ENCODE measurements at regions not wholly inside any gene's neighbourhood (a gene's known extent, or its start where the extent isn't known, plus 50 kb on each side); places are given as distances from the start of the nearest gene placed in this dataset.

DNA sequence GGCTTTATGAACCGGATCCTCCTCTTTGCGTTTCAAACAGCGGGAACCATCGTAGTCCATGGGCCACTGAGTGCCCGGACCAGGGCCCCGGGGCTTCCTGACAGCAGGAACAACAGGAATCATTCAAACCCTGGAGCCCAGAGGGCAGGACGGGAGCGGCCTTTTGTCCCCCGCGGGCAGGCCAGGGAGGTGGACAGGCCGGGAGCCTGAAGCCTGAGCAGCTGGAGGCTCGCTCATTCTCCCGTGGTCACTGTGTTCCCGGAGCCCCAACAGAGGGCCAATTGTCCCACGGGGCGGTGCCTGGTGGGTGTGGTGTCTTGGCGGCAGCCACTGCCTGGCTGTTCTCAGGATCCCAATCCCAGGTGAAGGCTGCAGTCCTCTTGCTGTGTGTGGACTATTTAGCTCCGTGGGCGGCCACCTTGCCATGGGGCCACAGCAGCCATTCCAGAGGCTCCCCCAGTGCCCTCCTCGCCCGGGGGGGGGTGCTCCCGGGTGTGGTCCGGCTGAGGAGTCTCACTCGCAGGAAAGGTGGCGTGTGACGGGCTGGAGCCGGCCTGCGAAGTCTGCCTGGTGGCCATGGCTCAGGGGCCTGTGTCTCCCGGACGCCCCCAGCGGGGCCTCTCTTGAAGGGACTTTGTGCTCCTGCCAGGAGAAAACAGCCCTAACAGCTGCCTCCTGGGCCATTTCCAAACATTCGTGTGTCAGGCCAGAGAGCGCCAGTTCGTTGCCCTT lies 77.2 kb upstream of the BHLHE23 start:
- TF ChIP-seq EP300 (IDR thresholded peaks at IDR 0.05; ENCODE audit: low read depth) (no peak), POLR2AphosphoS5 (IDR thresholded peaks at IDR 0.05) (no peak), POLR2A (IDR thresholded peaks at IDR 0.05) (no peak)
- TF ChIP-seq, protein P1, sequence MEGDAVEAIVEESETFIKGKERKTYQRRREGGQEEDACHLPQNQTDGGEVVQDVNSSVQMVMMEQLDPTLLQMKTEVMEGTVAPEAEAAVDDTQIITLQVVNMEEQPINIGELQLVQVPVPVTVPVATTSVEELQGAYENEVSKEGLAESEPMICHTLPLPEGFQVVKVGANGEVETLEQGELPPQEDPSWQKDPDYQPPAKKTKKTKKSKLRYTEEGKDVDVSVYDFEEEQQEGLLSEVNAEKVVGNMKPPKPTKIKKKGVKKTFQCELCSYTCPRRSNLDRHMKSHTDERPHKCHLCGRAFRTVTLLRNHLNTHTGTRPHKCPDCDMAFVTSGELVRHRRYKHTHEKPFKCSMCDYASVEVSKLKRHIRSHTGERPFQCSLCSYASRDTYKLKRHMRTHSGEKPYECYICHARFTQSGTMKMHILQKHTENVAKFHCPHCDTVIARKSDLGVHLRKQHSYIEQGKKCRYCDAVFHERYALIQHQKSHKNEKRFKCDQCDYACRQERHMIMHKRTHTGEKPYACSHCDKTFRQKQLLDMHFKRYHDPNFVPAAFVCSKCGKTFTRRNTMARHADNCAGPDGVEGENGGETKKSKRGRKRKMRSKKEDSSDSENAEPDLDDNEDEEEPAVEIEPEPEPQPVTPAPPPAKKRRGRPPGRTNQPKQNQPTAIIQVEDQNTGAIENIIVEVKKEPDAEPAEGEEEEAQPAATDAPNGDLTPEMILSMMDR (IDR thresholded peaks at IDR 0.05) = no peak
- intact Hi-C loops (cut with DNase I; ENCODE audit: low total_unique reads) = no loop called here
- Histone ChIP-seq H3K27ac (no peak overlapping the region), H3K4me3 (no peak overlapping the region), H3K4me1 (no peaks in the 10 kb centered on the region), H3K9me3 (no peaks in the 10 kb centered on the region), H3K27me3 (peaks cover 49% of the 10 kb centered on the region), H3K36me3 (no peaks in the 10 kb centered on the region)
- no peak for DNase-seq
- WGBS, 2 donors (ENCODE audit: low coverage in 1 of 2) = 58% methylated on average over 34 of the region's 34 CpGs; no CpG with 5 or more reads in 1 of the 2 donors
- in situ Hi-C loops (cut with MboI; ENCODE audit: low pct_ligation_motif_present in 1 of 4, low pct_unique_long_range_greater_than_20kb in 1 of 4, low sequenced_read_pairs in 3 of 4) = no loop called here

DNA sequence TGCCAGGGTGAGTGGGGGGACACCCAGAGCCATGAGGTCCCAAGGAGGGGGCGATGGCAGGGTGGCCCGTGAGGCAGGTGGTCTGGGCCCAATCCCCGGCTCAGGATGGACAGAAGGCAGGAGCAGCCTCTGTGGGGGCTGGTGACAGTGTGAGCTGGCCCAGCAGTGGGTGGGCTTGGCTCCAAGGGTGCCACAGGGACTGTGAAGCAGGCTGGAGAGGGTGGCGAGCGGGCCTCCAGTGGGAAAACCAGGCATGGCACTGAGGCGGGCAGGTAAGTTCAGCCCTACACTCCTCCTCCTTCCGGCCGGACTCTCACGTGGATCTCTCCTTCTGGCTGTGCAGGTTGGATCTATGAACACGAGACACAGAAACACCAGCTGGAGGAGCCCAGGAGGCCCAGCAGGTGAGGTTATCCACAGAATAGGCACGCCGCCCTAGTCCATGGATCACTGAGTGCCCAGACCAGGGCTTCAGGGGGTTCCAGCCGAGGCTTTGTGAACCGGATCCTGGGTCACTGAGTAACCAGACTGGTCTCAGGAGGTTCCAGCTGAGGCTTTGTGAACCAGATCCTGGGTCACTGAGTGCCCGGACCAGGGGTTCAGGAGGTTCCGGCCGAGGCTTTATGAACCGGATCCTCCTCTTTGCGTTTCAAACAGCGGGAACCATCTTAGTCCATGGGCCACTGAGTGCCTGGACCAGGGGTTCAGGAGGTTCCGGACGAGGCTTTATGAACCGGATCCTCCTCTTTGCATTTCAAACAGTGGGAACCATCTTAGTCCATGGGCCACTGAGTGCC lies 76.4 kb upstream of the BHLHE23 start:
- DNase-seq = no peak
- in situ Hi-C loops (cut with MboI; ENCODE audit: low pct_ligation_motif_present in 1 of 4, low pct_unique_long_range_greater_than_20kb in 1 of 4, low sequenced_read_pairs in 3 of 4) = no loop called here
- WGBS, 2 donors (ENCODE audit: low coverage in 1 of 2) = 78% methylated on average over 22 of the region's 23 CpGs; no CpG with 5 or more reads in 1 of the 2 donors
- TF ChIP-seq EP300 (IDR thresholded peaks at IDR 0.05; ENCODE audit: low read depth) = no peak
- TF ChIP-seq POLR2A (IDR thresholded peaks at IDR 0.05) = no peak
- TF ChIP-seq, protein P1 (IDR thresholded peaks at IDR 0.05) = no peak
- no peak for TF ChIP-seq POLR2AphosphoS5 (IDR thresholded peaks at IDR 0.05)
- intact Hi-C loops (cut with DNase I; ENCODE audit: low total_unique reads) = no loop called here
- Histone ChIP-seq H3K27me3 (peaks cover 46% of the 10 kb centered on the region), H3K36me3 (no peaks in the 10 kb centered on the region), H3K27ac (no peak overlapping the region), H3K4me1 (no peaks in the 10 kb centered on the region), H3K4me3 (no peak overlapping the region), H3K9me3 (peaks cover 4 to 6% of the 10 kb centered on the region in 2 donors)

DNA sequence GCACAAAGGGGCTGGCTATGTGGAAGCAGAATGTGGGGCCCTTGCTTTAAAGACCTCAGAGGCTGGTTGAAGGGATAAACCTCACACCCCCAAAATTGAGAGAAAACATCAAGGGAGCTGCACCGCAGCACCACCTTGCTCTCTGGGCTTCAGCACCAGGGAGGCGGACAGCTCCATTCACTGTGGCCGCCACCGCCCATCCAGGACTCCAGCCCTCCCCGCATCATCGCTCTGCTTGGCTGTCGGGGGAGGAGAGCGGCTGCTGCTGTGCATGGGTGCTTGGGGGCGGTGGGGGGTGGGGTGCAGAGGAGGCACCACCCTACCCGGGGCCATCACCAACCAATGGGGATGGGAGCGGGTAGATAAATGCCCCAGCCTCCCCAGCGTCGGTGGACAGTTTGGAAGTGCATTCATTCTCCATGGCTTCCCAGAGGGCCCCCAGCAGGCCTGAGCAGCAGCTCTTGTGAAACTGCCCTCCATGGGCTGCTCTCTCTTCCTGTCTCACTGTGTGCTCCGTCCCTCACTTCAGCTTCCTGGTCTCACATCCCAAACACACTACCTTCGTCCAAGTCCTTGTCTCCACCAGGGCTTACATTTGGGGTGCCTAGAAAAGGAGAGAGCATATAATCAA lies 75.7 kb upstream of the BHLHE23 start:
- Histone ChIP-seq H3K36me3 (no peaks in the 10 kb centered on the region), H3K4me3 (no peak overlapping the region), H3K4me1 (no peaks in the 10 kb centered on the region), H3K27ac (no peak overlapping the region), H3K9me3 (peaks cover 11 to 13% of the 10 kb centered on the region in 2 donors), H3K27me3 (peaks cover 42% of the 10 kb centered on the region)
- WGBS, 2 donors (ENCODE audit: low coverage in 1 of 2) = 26 to 60% methylated on average over 1 to 13 of the region's 15 CpGs
- intact Hi-C loops (cut with DNase I; ENCODE audit: low total_unique reads) = no loop called here
- no peak for DNase-seq
- no peak for TF ChIP-seq POLR2A (IDR thresholded peaks at IDR 0.05)
- TF ChIP-seq EP300 (IDR thresholded peaks at IDR 0.05; ENCODE audit: low read depth) = no peak
- TF ChIP-seq, protein P1 (IDR thresholded peaks at IDR 0.05) = no peak
- TF ChIP-seq POLR2AphosphoS5 (IDR thresholded peaks at IDR 0.05) = no peak
- in situ Hi-C loops (cut with MboI; ENCODE audit: low pct_ligation_motif_present in 1 of 4, low pct_unique_long_range_greater_than_20kb in 1 of 4, low sequenced_read_pairs in 3 of 4) = no loop called here

DNA sequence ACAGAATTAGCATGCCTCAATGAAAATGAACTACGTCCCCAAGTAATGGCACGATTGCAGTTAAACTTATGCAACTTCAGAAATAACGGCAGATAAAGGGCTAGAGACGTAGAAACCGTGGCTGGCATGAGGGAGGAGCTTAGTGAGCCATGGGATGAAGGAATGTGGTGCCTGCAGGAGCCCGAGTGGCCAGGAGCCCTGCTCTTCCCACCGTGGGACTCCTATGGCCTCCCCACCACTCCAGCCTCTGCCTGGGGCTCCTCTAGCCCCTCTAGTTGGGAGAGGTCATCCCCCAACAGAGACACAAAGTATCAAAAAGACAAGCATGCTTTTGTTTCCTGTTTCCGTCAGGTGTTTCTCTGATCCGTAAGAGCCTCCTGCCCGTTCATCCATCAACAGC lies 75.1 kb upstream of the BHLHE23 start:
- TF ChIP-seq EP300 (IDR thresholded peaks at IDR 0.05; ENCODE audit: low read depth) (no peak), POLR2AphosphoS5 (IDR thresholded peaks at IDR 0.05) (no peak), POLR2A (IDR thresholded peaks at IDR 0.05) (no peak)
- TF ChIP-seq, protein P1 (IDR thresholded peaks at IDR 0.05) = no peak
- Histone ChIP-seq H3K27ac (no peak overlapping the region), H3K27me3 (peaks cover 45% of the 10 kb centered on the region), H3K4me3 (no peak overlapping the region), H3K9me3 (peaks cover 15 to 17% of the 10 kb centered on the region in 2 donors), H3K4me1 (no peaks in the 10 kb centered on the region), H3K36me3 (no peaks in the 10 kb centered on the region)
- intact Hi-C loops (cut with DNase I; ENCODE audit: low total_unique reads) (no loop called here), in situ Hi-C loops (cut with MboI; ENCODE audit: low pct_ligation_motif_present in 1 of 4, low pct_unique_long_range_greater_than_20kb in 1 of 4, low sequenced_read_pairs in 3 of 4) (no loop called here)
- WGBS, 2 donors (ENCODE audit: low coverage in 1 of 2) = 43 to 71% methylated on average over 4 to 10 of the region's 10 CpGs
- DNase-seq = no peak
